ENCODE measurements at regions not wholly inside any gene's neighbourhood (a gene's known extent, or its start where the extent isn't known, plus 50 kb on each side); places are given as distances from the start of the nearest gene placed in this dataset.

DNA sequence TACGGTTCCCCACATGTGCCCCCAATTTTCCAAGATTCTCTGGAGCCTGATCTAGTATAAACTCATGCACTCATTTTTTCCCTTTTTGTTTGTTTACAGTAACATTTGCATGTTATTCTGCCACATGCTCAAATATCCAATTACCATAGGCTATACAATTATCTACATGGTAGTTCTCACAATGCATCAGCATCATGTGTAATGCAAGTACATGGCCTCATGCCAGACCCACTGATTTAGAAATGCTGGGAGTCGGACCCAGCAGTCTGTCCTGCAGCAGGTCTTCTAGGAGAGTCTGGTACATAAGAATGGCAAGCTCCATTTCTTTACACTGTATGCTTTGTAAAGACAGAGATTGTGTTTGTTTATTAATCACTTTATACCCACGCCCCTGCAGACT lies 107.7 kb downstream of the CBLN2 start:
- TF ChIP-seq, protein P1, sequence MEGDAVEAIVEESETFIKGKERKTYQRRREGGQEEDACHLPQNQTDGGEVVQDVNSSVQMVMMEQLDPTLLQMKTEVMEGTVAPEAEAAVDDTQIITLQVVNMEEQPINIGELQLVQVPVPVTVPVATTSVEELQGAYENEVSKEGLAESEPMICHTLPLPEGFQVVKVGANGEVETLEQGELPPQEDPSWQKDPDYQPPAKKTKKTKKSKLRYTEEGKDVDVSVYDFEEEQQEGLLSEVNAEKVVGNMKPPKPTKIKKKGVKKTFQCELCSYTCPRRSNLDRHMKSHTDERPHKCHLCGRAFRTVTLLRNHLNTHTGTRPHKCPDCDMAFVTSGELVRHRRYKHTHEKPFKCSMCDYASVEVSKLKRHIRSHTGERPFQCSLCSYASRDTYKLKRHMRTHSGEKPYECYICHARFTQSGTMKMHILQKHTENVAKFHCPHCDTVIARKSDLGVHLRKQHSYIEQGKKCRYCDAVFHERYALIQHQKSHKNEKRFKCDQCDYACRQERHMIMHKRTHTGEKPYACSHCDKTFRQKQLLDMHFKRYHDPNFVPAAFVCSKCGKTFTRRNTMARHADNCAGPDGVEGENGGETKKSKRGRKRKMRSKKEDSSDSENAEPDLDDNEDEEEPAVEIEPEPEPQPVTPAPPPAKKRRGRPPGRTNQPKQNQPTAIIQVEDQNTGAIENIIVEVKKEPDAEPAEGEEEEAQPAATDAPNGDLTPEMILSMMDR (IDR thresholded peaks at IDR 0.05) = no peak
- no peak for TF ChIP-seq POLR2AphosphoS5 (IDR thresholded peaks at IDR 0.05; ENCODE audit: insufficient read depth in 1 of 2, low read depth in 1 of 2)
